Fibroblast of villous mesenchyme (primary cell): ENCODE measurements at regions not wholly inside any gene's neighbourhood (a gene's known extent, or its start where the extent isn't known, plus 50 kb on each side); places are given as distances from the start of the nearest gene placed in this dataset.

Experiments used
- DNase-seq: peaks from one replicate; pipeline ENCODE4 v3.0.0-alpha.2; 2010; ENCODE audit warnings: low read depth
- H3K4me3 ChIP-seq: 2 replicates; pipeline ENCODE4 v1.5.1; 2011; ENCODE audit warnings: low read depth, mild to moderate bottlenecking, low read length
- TF ChIP-seq, protein P1 (sequence below): IDR thresholded peaks from 2 replicates; pipeline ENCODE4 v1.5.1; 2012; ENCODE audit warnings: low read depth, mild to moderate bottlenecking, low read length; ENCODE audit not compliant: insufficient read depth

DNA sequence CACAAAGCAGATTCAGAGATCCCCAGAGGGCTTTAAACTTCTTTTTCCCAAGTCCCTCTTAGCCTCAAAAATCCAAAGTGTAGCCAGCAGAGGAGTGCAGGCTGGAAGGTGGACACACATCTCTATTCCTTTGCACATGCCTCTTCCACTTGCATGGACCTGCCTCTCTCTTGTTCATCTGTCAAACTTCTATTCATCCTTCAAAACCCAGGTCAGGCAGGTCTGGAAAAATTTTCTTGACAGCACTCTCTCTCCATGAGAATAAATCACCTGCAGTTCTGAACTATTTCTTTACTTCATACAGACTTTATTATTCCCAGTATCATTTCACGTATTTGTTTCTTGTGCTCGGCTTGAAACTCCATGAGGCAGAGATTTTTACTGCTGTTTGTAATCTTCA is 127.5 kb downstream of the SS18 start:
- H3K4me3 ChIP-seq = no peak overlapping the region
- TF ChIP-seq, protein P1, sequence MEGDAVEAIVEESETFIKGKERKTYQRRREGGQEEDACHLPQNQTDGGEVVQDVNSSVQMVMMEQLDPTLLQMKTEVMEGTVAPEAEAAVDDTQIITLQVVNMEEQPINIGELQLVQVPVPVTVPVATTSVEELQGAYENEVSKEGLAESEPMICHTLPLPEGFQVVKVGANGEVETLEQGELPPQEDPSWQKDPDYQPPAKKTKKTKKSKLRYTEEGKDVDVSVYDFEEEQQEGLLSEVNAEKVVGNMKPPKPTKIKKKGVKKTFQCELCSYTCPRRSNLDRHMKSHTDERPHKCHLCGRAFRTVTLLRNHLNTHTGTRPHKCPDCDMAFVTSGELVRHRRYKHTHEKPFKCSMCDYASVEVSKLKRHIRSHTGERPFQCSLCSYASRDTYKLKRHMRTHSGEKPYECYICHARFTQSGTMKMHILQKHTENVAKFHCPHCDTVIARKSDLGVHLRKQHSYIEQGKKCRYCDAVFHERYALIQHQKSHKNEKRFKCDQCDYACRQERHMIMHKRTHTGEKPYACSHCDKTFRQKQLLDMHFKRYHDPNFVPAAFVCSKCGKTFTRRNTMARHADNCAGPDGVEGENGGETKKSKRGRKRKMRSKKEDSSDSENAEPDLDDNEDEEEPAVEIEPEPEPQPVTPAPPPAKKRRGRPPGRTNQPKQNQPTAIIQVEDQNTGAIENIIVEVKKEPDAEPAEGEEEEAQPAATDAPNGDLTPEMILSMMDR = no peak
- DNase-seq = no peak

DNA sequence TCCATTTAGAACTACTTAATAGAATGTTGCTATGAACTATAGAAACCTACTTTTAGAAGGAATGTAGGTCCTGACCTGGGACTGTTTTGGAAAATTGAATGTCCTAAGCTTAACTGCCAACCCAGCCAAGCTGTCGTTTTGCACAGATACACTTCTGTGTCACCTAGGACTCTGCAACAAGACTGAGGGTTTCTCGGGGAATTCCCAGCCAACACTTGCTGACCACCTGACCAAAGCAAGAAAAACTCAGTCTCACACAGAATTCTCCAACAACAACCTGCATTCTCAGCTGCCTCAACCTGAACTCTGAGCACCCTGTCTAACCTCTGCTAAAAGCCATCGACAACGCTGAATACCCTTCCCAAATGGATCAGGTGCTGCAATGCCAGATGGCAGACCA is 128.2 kb downstream of the SS18 start:
- no peak for DNase-seq
- TF ChIP-seq, protein P1 = no peak
- H3K4me3 ChIP-seq = no peak overlapping the region

DNA sequence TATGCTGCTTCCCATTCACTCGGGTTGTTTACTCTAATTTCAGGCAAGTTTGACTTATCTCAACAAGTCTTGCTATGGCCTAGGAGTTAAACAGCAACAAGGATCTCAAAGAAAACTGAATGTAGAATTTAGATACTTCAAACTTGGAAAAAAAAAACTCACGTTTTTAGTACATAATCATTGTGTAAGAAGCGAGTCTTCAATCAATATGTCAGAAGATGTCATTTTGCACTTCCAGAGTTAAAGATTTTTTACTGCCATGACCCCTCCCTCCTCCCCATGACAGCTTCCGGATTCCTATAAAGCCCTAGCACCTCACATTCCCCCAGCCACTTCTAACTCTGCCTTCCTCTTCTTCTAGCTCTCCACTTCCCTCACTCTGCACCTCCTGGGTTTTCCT is 133.4 kb downstream of the SS18 start:
- no peak for DNase-seq
- no peak overlapping the region for H3K4me3 ChIP-seq
- TF ChIP-seq, protein P1 = no peak

DNA sequence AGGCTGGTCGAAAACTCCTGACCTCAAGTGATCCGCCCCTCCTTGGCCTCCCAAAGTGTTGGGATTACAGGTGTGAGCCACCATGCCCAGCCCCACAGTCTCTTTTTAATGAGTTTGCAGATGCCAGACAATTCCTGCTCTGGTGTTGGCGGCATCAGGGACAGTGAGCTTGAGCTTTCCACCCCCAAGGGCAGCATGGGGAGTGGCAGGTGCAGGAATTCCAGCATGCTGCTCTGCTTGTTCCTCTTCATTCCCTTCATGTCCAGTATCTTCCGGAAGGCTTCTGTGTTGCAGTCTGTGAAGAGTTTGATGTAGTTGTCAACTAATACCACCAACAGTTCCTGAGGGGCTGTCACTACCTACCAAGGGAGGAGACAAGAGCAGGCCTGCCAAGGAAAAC is 137.3 kb downstream of the SS18 start:
- TF ChIP-seq, protein P1 = no peak
- no peak overlapping the region for H3K4me3 ChIP-seq
- no peak for DNase-seq

DNA sequence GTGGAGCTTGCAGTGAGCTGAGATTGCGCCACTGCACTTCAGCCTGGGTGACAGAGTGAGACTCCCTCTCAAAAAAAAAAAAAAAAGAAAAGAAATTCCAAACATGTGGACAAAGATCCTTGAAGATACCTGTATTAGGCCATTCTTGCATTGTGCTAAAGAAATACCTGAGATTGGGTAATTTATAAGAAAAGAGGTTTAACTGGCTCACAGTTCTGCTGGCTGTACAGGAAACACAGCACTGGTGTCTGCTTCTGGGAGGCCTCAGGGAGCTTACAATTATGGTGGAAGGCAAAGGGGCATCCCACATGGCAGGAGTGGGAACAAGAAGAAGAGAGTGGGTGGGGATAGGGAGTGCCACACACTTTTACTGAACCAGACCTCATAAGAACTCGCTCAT is 140.1 kb downstream of the SS18 start:
- no peak overlapping the region for H3K4me3 ChIP-seq
- no peak for DNase-seq
- TF ChIP-seq, protein P1 = no peak

DNA sequence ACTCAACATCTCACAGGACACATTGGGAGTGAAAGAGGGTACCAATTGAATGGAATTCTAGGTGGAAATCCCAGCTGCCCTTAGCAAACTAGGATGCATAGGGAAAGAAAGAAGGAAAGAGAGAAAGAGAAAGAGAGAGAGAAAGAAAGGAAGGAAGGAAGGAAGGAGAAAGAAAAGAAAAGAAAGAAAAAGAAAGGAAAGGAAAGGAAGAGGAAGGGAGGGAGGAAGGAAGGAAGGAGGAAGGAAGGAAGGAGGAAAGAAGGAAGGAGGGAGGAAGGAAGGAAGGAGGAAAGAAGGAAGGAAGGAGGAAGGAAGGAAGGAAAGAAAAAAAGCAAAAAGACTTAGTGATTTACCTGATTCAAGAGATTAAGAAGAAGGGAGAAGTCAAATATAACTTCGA is 143.9 kb downstream of the SS18 start:
- TF ChIP-seq, protein P1 = no peak
- H3K4me3 ChIP-seq = no peak overlapping the region
- no peak for DNase-seq

DNA sequence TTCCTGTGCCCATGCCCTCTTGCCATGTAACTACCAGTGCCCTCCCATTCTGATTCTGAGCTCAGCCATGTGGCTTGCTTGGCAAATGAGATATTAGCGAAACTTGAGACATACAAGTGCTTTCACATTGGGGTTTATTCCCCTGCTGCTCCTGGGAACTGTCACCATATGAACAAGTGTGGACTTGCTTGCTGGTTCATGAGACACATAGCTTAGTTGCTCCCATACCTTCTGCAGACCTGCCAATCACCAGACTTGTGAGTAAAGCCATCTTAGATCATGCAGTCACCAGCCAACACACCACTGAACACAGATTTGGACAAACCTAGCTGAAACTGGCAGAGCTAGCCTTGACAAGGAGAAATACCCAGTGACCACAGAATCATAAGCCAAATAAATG is 155.1 kb downstream of the SS18 start:
- TF ChIP-seq, protein P1 = no peak
- no peak for DNase-seq
- no peak overlapping the region for H3K4me3 ChIP-seq
